Lung (tissue), 11 donors: ENCODE measurements at regions not wholly inside any gene's neighbourhood (a gene's known extent, or its start where the extent isn't known, plus 50 kb on each side); places are given as distances from the start of the nearest gene placed in this dataset.

Source experiments
- ATAC-seq: fragments of 200-7000 bp; cut with Tn5 transposase; one replicate; pipeline ENCODE4 v1.9.1; 2020; ENCODE audit warnings: moderate number of reproducible peaks; ENCODE audit not compliant: insufficient read depth, low FRiP score
- DNase-seq, 3 donors: peaks; one replicate each; pipeline ENCODE4 v3.0.0-alpha.2; 2013 to 2017
- H3K27ac ChIP-seq, 2 donors: one replicate each; pipeline ENCODE4 v1.5.1; 2013; ENCODE audit warnings: mild to moderate bottlenecking in 2 of 2, moderate library complexity in 2 of 2, control low read depth in 1 of 2, inconsistent platforms in 1 of 2, low read depth in 1 of 2, low read length in 1 of 2
- H3K27me3 ChIP-seq, 3 donors: one replicate each; pipeline ENCODE4 v1.5.1; 2013; ENCODE audit warnings: low read length in 2 of 3; ENCODE audit not compliant: control insufficient read depth in 3 of 3, insufficient read depth in 3 of 3
- H3K36me3 ChIP-seq, 4 donors: one replicate each; pipeline ENCODE4 v1.5.1; 2013; ENCODE audit warnings: low read length in 4 of 4, mild to moderate bottlenecking in 1 of 4, moderate library complexity in 1 of 4; ENCODE audit not compliant: control insufficient read depth in 4 of 4, insufficient read depth in 4 of 4
- H3K4me1 ChIP-seq, 5 donors: one replicate each; pipeline ENCODE4 v1.5.1; 2013; ENCODE audit warnings: low read length in 5 of 5, mild to moderate bottlenecking in 2 of 5, moderate library complexity in 1 of 5; ENCODE audit not compliant: control insufficient read depth in 5 of 5, insufficient read depth in 5 of 5
- H3K4me3 ChIP-seq: one replicate; pipeline ENCODE4 v1.5.1; 2013; ENCODE audit warnings: mild to moderate bottlenecking, control low read depth, moderate library complexity
- H3K9ac ChIP-seq, 2 donors: one replicate each; pipeline ENCODE4 v1.5.1; 2013; ENCODE audit warnings: low read length in 2 of 2, control low read depth in 1 of 2; ENCODE audit not compliant: insufficient read depth in 1 of 2
- H3K9me3 ChIP-seq, 4 donors: one replicate each; pipeline ENCODE4 v1.5.1; 2013; ENCODE audit warnings: low read length in 3 of 4, mild to moderate bottlenecking in 1 of 4, moderate library complexity in 1 of 4; ENCODE audit not compliant: control insufficient read depth in 4 of 4, insufficient read depth in 3 of 4
- CTCF ChIP-seq: IDR thresholded peaks from 2 replicates; pipeline ENCODE4 v1.5.1; 2012; ENCODE audit warnings: mild to moderate bottlenecking; ENCODE audit errors: control extremely low read depth, extremely low read depth
- WGBS, 2 donors: extraction: QIAGEN DNeasy Blood & Tissue Kit; methylation state at CpG; one replicate each; pipeline ENCODE4 v1.1.7; 2013; 5-methylcytosine and 5-hydroxymethylcytosine counted together
- donor health status: control.
- donor health status: control.
- donor health status: Bipolar disorder and iron deficiency.
- donor health status: healthy.
- donor health status: DM: yes; HTN: yes; CAD: no.

- no peak for DNase-seq
- H3K4me3 ChIP-seq: no peak overlapping the region
- no peaks in the 10 kb centered on the region for H3K27me3 ChIP-seq
- 91 to 92% methylated on average over 9 of the region's 9 CpGs for WGBS, 2 donors
- no peak for ATAC-seq
- H3K9ac ChIP-seq: no peak overlapping the region
- no peak overlapping the region for H3K27ac ChIP-seq
- H3K9me3 ChIP-seq: peaks cover 0 to 4% (median 0%) of the 10 kb centered on the region in 4 donors
- TF ChIP-seq CTCF: no peak
- no peaks in the 10 kb centered on the region for H3K36me3 ChIP-seq
- peaks cover 0 to 5% (median 0%) of the 10 kb centered on the region in 5 donors for H3K4me1 ChIP-seq
Measured at GRCh38 chr12:11965258-11965910, 105.4 kb upstream of the BCL2L14 start.

- peak; percentile 19 for ATAC-seq
Measured at GRCh38 chr12:11967376-11968047, 103.2 kb upstream of the BCL2L14 start.

GRCh38 chr12:11968048-11968383, 102.7 kb upstream of the BCL2L14 start:
- H3K36me3 ChIP-seq: no peaks in the 10 kb centered on the region
- H3K27ac ChIP-seq: no peak overlapping the region
- no peak overlapping the region for H3K4me3 ChIP-seq
- peaks cover 0 to 2% (median 0%) of the 10 kb centered on the region in 5 donors for H3K4me1 ChIP-seq
- no peak overlapping the region for H3K9ac ChIP-seq
- H3K9me3 ChIP-seq: peaks cover 0 to 2% (median 0%) of the 10 kb centered on the region in 4 donors
- DNase-seq (no peak), ATAC-seq (no peak)
- H3K27me3 ChIP-seq: no peaks in the 10 kb centered on the region
- TF ChIP-seq CTCF: no peak
- 49 to 57% methylated on average over 5 of the region's 5 CpGs for WGBS, 2 donors

More at GRCh38 chr12:11967376-11968047, 103.2 kb upstream of the BCL2L14 start:
- Histone ChIP-seq H3K27ac (no peak overlapping the region), H3K27me3 (no peaks in the 10 kb centered on the region), H3K4me1 (peaks cover 0 to 2% (median 0%) of the 10 kb centered on the region in 5 donors), H3K9ac (no peak overlapping the region), H3K4me3 (no peak overlapping the region), H3K9me3 (peaks cover 0 to 4% (median 0%) of the 10 kb centered on the region in 4 donors), H3K36me3 (no peaks in the 10 kb centered on the region)
- DNase-seq: no peak
- 67 to 74% methylated on average over 9 of the region's 9 CpGs for WGBS, 2 donors
- no peak for TF ChIP-seq CTCF
